HG02678 (cell line): ENCODE measurements at regions not wholly inside any gene's neighbourhood (a gene's known extent, or its start where the extent isn't known, plus 50 kb on each side); places are given as distances from the start of the nearest gene placed in this dataset.
"Not testable (repeated sequence)": the region's sequence is repeated elsewhere in the genome, so short reads cannot be mapped to it uniquely, and the experiment has no call there.

Source experiments
- ATAC-seq: cut with Tn5 transposase; IDR thresholded peaks from one replicate; pipeline ENCODE4 v1.9.1; 2021; ENCODE audit warnings: mild to moderate bottlenecking, moderate library complexity; ENCODE audit not compliant: unreplicated experiment

DNA sequence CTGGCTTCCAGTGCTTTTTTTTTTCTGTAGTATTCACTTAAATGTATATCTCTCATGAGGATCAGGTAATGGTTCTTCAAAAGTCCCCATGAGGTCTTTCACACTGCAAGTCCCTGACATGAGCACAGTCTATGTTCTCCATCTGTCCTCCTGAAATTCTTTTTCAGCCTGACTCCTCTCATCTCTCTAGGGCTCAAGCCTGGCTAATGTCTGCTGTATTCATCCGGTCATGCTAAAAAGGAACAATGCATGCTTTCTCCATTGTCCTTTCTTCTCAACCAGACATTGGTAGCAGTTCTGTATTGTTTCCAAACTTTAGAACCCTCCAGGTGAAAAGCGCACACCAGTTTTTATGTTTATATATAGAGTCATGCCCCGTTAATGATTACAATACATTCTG is 368.3 kb upstream of the OLFM3 start:
- no peak for ATAC-seq

DNA sequence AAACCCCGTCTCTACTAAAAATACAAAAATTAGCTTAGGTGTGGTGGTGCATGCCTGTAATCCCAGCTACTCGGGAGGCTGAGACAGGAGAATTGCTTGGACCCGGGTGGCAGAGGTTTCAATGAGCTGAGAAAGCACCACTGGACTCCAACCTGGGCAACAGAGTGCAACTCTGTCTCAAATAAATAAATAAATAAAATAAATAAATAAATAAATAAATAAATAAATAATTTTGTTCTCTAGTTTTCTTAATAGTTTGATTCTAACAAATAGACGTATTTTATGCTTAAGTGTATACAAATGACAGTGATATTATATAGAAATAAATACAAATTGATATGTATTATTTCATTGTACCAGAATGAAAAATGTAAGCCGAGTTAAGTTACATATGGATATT is 339.9 kb upstream of the OLFM3 start:
- ATAC-seq, result no peak

DNA sequence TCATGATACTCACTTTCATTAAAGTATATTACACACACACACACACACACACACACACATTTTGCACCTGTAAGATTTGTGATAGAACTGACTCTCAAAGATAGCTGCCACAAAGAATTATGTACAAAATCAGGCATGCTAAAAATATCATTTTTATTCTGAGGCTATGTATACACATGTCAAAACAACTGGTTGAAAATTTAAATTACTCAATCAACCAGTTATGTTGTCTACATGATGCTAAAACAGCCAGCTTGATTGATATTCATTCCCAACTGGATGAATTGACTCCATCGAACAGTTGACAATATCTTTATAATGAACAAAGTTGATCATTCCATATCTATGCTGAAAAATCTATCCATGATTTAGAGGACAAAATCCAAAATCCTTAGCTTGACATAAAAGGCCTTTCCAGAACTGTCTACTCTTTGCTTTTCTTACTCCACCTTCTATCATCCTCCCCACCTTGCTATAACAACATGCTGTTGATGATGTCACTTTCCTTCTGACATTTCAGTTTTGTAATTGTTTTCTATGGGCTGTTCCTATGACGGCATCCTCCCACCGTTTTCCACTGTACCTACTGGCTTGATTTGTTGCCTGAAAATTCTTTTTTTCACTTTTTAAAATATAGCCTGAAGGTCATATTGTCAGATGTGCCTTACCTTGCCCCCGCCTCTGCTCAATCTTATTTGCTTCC is 321.5 kb upstream of the OLFM3 start:
- no peak for ATAC-seq

DNA sequence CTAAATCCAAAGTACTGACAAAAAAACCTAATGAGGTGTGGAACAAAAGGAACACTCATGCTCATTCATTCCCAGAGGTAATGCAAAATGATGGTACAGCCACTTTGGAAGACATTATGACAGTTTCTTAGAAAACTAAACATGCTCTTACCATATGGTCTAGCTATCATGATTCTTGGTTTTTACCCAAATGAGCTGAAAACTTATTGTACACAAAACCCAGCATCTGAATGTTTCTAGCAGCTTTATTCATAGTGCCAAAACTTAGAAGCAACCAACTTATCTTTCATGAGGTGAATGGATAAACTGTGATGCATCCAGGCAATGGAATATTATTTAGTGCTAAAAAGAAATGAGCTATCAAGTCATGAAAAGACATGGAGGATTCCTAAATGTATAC is 318.4 kb upstream of the OLFM3 start:
- no peak for ATAC-seq

DNA sequence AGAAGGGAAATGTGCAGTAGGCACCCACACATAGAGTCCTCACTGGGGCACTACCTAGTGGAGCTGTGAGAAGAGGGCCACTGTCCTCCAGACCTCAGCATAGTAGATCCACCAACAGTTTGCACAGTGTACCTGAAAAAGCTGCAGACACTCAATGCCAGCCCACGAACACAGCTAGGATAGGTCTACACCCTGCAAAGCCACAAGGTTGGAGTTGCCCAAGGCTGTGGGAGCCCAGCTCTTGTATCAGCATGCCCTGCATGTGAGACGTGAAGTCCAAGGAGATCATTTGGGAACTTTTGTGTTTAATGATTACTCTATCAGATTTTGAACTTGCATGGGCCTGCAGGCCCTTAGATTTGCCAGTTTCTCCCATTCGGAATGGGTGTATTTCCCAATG is 299.4 kb upstream of the OLFM3 start:
- ATAC-seq, result no peak

DNA sequence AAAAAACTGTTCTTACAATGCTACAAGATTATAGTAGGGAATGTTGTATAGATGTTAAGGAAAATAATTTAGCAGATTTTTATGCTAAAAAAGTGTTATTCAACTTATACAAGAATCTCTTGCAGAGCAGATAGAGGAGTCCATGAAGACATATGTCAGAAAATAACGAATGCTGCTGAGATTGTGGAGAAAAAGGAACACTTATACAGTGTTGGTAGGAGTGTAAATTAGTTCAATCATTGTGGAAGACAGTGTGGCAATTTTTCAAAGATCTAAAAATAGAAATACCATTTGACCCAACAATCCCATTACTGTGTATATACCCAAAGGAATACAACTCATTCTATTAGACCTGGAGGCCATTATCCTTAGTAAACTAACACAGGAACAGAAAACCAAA is 286.2 kb upstream of the OLFM3 start:
- no peak for ATAC-seq

DNA sequence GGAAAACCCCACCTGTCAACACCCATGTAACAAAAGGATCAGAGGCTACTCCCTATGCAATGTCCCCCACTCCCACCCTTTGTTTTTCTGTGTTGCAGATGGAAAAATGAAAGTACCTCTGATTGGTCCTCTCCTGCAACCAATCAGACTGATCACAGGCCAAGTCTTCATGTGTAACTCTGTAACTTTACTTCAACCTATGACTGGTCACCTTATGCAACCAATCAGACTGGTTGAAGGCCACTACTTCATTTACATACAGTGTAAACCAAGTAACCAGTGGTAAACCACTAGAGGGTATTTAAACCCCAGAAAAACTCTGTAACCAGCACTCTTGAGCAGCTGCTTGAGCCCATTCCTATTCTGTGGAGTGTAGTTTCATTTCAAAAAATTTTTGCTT is 266.3 kb upstream of the OLFM3 start:
- no peak for ATAC-seq

DNA sequence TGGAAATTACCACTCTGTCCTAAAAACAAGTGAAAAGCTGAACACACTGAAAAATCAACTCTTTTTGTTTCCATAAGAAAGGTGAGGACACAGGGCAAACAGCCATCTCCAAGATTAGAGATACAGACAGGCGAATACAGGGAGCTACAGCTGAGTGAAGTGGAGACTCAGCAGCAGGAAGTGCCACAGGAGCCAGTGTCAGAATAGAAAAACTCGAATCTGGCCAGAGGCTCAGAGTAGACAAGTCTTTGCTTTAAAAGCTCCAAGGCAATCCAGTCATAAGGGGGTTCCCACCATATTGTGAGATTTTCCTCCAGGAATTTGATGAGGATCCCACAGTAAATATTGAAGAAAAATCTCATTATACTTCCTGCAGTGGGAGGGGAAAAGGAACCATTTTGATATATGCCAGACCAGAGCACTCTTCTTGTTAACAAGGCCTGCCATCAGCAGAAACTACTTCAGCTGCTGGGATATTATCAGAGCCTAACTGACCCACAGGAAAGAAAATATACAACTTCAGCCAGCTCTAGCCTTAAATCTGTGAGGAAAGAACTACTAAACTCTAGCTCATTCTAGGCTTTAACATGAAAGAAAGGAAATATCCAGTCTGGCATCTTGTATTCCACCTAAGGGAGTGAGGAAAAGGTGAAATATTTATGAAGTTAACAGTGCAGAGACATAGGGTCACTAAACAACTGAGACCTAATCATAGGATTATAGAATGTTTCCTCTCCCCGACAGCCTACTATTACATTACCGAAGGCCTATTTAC is 256.2 kb upstream of the OLFM3 start:
- ATAC-seq, result no peak

DNA sequence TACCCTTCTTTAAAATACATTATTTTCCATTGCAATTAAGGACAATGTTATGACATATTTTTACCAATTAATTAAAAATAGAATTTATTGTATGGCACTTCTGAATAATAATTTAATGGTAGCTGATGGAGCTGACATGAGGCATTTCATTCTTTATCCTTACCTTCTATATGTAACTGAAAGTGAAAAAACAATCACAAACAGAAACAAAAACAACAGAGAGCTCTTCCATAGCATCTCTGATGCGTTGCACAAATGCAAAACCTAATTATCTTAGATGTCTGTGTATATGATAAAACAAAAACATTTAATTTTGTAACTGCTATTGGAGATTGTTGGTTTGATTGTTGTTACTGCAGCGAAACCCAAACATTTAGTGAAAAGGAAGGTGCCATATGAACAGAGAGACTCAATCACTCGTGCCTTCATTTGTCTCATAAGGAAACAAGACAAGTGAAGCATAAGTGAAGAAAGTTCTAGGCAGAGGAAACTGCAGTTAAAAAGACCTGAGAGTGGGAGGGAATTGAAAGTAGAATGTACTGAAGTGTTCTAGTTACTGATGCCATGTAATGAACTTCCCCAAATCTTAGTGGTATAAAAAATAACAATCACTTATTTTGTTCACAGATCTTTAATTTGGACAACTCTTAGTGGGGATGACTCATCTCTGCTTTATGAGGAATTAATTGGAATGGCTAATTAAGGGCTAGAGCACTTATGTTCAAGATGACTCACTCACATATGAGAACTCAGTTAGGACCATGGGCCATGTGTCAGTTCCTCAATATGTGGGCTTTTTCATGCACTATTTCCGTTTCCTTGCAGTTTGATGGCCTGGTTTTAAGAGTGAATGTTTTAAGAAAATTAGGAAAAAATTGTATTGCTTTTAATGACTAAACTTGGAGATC is 245.0 kb upstream of the OLFM3 start:
- peak; percentile 33 for ATAC-seq

DNA sequence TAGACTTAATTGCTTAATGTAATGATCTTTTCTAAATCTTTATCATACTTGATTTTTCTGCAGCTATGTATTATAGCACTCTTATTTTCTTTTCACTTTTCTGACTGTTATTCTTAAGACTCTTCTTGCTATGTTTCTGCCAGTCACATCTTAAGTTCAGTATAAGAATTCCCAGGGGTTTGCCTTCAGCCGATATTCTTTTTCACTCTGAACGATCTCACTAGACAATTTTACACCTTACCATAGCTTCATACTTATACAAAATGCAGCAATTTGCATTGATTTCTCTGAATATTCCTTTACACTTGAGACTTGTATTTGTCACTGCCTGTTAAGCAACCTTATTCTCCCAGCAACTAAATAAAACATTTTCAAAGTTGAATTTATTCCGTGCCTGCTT is 242.5 kb upstream of the OLFM3 start:
- no peak for ATAC-seq

DNA sequence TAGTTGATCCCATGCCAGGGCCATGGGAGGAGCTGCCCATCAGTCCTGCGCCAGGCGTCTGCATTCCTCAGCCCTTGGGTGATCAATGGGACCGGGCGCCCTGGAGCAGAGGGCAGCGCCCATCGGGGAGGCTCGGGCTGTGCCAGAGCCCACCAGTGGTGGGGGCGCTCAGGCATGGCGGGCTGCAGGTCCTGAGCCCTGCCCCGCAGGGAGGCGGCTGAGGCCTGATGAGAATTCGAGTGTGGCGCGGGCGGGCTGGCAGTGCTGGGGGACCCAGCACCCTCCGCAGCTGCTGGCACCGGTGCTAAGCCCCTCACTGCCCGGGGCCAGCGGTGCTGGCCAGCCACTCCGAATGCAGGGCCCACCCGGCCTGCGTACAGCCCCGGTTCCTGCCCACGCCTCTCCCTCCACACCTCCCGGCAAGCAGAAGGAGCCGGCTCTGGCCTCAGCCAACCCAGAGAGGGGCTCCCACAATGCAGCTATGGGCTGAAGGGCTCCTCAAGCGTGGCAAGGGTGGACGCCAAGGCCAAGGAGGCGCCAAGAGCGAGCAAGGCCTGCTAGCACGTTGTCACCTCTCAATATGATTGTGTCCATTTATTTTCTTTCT is 238.1 kb upstream of the OLFM3 start:
- ATAC-seq, result no peak

DNA sequence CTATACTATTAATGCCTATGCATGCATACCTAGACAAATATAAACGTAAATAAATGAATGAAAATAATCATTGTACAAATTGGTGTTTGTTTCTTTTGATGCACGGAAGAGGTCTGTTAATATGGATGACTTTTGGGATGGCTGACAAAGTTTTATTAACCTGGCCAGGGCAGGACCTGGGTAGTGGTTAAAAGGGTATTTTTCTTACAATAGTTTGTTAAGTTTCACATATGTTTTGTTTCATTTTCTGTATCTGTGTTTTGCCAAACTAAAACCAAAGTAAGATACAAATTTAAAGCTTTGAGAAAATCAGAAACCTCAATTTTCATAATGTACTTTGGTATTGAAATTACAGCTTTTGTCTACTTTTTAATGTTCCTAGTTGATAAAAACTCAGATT is 222.7 kb upstream of the OLFM3 start:
- peak; percentile 56 for ATAC-seq

DNA sequence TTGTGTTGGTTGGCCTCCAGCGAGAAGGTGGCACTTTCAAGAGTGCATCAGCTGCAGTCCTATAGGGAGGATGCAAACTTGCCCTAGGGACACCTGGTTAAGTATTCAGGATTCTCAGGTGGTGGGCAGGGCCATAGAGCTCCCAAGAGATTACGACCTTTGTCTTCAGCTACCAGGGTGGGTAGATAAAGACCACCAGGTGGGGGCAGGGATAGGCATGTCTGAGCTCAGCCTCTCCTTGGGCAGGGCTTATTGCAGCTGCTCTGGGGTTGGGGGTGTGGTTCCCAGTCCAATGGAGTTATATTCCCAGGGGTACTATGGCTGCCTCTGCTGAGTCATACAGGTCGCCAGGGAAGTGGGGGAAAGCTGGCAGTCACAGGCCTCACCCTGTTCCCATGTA is 214.2 kb upstream of the OLFM3 start:
- not testable (repeated sequence) for ATAC-seq

DNA sequence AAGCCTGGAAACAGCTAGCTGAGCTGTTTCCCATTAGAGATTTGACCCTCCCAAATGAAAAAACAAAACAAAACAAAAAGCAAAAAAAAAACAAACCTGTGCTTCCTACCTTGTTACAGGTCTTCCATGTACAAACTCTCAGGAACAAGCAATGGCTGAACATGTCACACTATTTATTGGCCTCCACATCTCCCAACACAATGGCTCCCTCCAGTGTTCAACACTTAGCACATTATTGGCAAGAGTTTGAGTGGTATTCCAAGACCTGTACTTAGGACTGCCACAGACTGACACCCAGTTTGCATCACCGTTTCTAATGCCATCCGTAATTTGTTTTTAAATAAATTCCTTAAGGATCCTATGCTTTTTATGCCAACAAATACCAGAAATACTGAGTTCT is 195.0 kb upstream of the OLFM3 start:
- ATAC-seq, result peak; percentile 53

DNA sequence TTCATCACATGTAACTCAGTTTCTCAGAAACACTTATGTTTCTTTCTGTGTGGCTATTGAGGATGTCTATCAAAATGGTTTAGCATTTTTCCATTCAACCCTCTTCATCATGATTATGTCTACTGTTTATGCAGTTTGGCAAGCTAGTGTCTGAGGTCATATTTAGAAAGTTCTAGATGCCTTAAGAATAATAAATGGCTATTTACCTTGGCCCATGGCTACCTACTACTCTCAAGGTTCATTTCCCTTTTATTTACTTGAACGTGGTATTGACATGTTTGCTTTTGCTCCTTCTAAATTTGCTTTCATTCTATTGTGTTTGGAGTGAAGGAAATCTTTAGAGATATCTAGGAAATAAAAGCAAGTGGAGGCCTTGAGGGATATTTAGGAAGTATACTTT is 193.7 kb upstream of the OLFM3 start:
- ATAC-seq, result no peak

DNA sequence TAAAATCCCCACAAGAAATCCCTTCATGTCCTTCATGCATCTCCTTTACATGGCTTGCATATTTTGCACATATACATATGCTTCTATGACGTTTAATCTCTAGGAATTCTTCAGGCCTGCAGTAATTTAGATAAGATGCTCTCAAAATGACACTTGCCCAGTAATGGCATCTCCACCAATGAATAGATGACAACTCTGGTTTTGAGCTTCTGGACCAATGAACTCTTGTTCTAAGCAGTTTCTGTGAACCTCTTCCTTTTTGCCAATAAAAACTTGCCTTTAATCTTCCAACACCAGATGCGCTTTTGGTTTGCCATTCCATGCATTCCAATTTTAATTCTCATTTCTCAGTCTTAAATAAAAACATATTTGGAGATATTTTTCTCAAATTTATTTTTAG is 189.8 kb upstream of the OLFM3 start:
- no peak for ATAC-seq

DNA sequence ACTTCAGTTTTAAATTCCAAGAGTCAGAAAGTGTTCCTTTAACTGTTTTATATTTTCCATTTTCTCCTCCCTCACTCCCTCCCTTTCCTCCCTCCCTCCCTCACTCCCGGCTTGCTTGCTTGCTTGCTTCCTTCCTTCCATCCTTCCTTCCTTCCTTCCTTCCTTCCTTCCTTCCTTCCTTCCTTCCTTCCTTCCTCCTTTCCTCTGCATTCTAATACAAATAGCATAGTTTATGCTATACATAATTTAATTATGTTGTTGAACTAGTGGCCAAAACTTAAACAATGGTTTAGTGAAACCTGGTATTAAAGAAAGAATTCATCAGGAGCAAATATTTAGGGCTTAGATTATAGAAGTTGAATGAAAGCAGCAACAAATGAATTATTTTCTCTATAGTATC is 188.5 kb upstream of the OLFM3 start:
- no peak for ATAC-seq

DNA sequence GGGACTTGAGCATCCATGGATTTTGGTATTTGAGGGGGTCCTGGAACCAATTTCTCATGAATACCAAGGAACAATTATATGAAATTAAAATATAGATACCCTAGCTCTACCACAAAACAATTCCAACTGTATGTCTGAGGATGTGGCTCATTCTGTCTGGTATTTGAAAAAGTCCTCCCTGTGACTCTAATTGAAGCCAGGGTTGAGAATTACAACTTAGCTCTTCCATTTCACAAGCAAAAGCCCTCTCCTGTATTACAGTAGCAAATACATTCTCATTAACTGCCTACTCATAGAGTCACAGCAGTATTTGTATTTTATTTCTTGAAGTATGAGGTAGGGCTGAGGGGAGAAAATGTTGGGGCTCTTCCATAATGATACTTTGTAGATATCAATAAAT is 187.8 kb upstream of the OLFM3 start:
- no peak for ATAC-seq

DNA sequence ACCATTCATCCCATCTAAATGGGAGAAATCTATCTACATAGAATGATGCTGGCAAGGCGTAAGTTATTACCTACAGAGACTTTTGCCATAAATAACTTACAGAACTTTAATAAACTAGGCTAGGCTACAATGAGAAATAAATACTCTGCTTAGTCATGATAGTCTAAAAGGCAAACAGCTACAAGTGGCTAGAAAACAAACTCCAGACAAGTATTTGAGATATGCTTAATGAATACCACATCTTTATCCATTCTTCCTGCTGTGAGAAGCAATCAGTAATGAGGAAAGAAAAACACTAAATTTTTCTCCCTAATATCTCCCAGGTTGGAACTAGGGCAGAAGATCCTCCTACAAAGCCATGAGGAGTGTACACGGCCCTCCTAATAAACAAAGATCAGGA is 187.0 kb upstream of the OLFM3 start:
- no peak for ATAC-seq

DNA sequence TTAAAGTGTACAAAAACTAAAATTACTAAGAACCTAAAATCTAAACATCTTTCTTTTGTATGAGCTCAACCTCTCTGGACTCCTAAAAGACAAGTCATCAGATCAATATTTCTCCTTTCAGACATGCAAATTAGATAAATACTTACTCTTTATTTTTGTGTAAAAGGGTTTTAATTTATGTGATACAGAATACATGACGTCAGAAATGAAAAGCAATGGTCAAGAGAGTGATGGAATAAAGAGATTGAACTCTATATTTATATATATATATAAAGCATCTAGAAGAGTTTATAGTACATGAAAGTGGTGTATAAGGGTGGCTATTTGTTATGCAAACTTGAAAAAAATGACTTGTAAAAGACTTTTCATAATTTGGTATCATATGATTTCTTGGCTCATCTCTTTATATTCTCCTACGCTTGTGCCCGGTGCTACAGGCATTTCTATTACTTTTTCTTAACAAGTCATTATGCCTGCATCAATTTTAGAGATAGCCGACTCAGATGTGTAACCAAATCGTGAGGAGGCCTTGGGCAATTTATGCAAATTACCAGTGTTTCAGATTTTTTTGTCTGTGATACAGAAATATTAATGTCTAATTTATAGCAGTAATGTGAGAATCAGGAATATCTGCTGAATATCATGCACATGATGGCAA is 186.0 kb upstream of the OLFM3 start:
- ATAC-seq, result no peak

DNA sequence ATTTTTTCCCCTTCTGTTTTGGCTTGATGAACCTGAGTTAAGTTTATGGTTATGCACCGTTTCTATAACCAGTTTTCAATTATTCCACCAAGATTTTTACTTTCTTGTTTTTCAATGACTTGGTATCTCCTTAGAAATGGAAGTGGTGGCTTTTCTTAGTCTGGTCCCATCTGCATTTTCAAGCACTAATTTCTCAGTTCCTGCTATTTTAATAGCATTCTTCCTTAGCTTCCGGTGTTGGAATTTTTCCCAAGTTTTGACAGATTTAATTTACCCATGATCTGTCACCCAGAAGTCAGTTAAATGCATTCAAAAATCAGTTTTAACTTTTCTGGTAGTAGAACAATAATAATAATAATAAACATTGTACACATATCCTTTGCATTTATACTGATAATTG is 184.6 kb upstream of the OLFM3 start:
- no peak for ATAC-seq
